SK-N-SH (cell line): ENCODE measurements at regions not wholly inside any gene's neighbourhood (a gene's known extent, or its start where the extent isn't known, plus 50 kb on each side); places are given as distances from the start of the nearest gene placed in this dataset.

Source experiments
- CTCF ChIP-seq: fragments of 200-600 bp; sonication (generic); IDR thresholded peaks from 2 replicates; pipeline ENCODE4 v1.6.1; 2017; ENCODE audit warnings: antibody characterized with exemption, mild to moderate bottlenecking, moderate library complexity
- EZH2phosphoT487 ChIP-seq: fragments of 200-600 bp; sonication (generic); IDR thresholded peaks from 2 replicates; pipeline ENCODE4 v1.6.1; 2017; ENCODE audit warnings: low read depth, mixed run types, mild to moderate bottlenecking, antibody characterized with exemption, moderate library complexity, borderline replicate concordance
- GABPA ChIP-seq: IDR thresholded peaks from 2 replicates; pipeline ENCODE4 v1.4.0; 2012; ENCODE audit warnings: low read depth, mild to moderate bottlenecking
- MAX ChIP-seq: IDR thresholded peaks from 2 replicates; pipeline ENCODE4 v1.4.0; 2012; ENCODE audit warnings: low read depth
- MXI1 ChIP-seq: IDR thresholded peaks from 2 replicates; pipeline ENCODE4 v1.6.1; 2012; ENCODE audit warnings: mild to moderate bottlenecking, low read depth, low read length, improper control_type of control experiment
- POLR2AphosphoS5 ChIP-seq: IDR thresholded peaks from 2 replicates; pipeline ENCODE4 v1.6.1; 2012; ENCODE audit warnings: low read depth, low read length
- RXRA ChIP-seq: IDR thresholded peaks from 2 replicates; pipeline ENCODE4 v1.4.0; 2012; ENCODE audit warnings: low read depth, mild to moderate bottlenecking, borderline replicate concordance
- TAF1 ChIP-seq: IDR thresholded peaks from 2 replicates; pipeline ENCODE4 v1.6.1; 2012; ENCODE audit warnings: low read depth, mild to moderate bottlenecking, low read length, moderate library complexity, borderline replicate concordance
- TEAD4 ChIP-seq: IDR thresholded peaks from 2 replicates; pipeline ENCODE4 v1.4.0; 2012; ENCODE audit warnings: mild to moderate bottlenecking, borderline replicate concordance; ENCODE audit not compliant: insufficient read depth
- USF2 ChIP-seq: fragments of 150-350 bp; IDR thresholded peaks from 2 replicates; pipeline ENCODE4 v1.6.1; 2017; ENCODE audit warnings: antibody characterized with exemption, low read length, low read depth, borderline replicate concordance
- YY1 ChIP-seq: IDR thresholded peaks from 2 replicates; pipeline ENCODE4 v1.4.0; 2012; ENCODE audit warnings: low read depth, mild to moderate bottlenecking
- ZBTB33 ChIP-seq: IDR thresholded peaks from 2 replicates; pipeline ENCODE4 v1.4.0; 2012; ENCODE audit warnings: low read depth, borderline replicate concordance

- no peak for TF ChIP-seq CTCF
- no peak for TF ChIP-seq EZH2phosphoT487
- TF ChIP-seq TEAD4: no peak
- TF ChIP-seq GABPA: no peak
- TF ChIP-seq MAX: no peak
- no peak for TF ChIP-seq USF2
- TF ChIP-seq ZBTB33: no peak
- TF ChIP-seq POLR2AphosphoS5: no peak
- no peak for TF ChIP-seq TAF1
- no peak for TF ChIP-seq RXRA
- no peak for TF ChIP-seq YY1
- TF ChIP-seq MXI1: no peak
Observed at GRCh38 chr3:6654670-6655069, 206.2 kb upstream of the GRM7 start.
